K562 (cell line): ENCODE measurements at regions not wholly inside any gene's neighbourhood (a gene's known extent, or its start where the extent isn't known, plus 50 kb on each side); places are given as distances from the start of the nearest gene placed in this dataset.

ENCODE experiments used
- ATAC-seq: fragments of 200-7000 bp; cut with Tn5 transposase; 3 replicates; pipeline ENCODE4 v1.9.1; 2020; ENCODE audit warnings: moderate library complexity
- BruUV-seq: library from RNA; stranded (reverse); fragments of 400-500 nt; replicated peaks from 2 replicates; lab custom pipeline; 2021; lab: Mats Ljungman, UMichigan
- CTCF ChIA-PET: fragments of 300-600 bp; formaldehyde crosslinking; extraction: SDS; loops from one replicate; lab custom pipeline; 2021; ENCODE audit warnings: low intra/inter-chr PET ratio; lab: Yijun Ruan, JAX
- POLR2A ChIA-PET: fragments of 300-600, 350-650 bp; sonication (Branson Sonifier 250); formaldehyde crosslinking; extraction: SDS; loops from one replicate; lab custom pipeline; 2021; ENCODE audit warnings: antibody characterized with exemption, inconsistent platforms; lab: Yijun Ruan, JAX
- DNase-seq, 4 experiments: peaks; one replicate each; pipeline versions ENCODE4 v3.0.0 to v3.0.0-alpha.2; 2011 to 2018; ENCODE audit warnings: low spot score in 3 of 4, mixed read lengths in 3 of 4; ENCODE audit errors: extremely low read depth in 1 of 4
- FAIRE-seq: peaks from 2 replicates; lab custom pipeline; 2011; peaks lifted over from hg19 to GRCh38; lab: Jason Lieb, UNC
- H2AFZ ChIP-seq: 2 replicates; pipeline ENCODE4 v1.6.0; 2011; ENCODE audit warnings: low read depth, low read length, control low read depth, inconsistent platforms
- H3K27ac ChIP-seq: fragments of 200-600 bp; 3 replicates; pipeline ENCODE4 v1.8.0; 2011; ENCODE audit warnings: low read depth, mild to moderate bottlenecking, control low read depth, inconsistent platforms, low read length, moderate library complexity, mixed read lengths; ENCODE audit errors: extremely low read depth
- H3K27me3 ChIP-seq, 2 experiments: fragments of 300-600 bp in 1 of 2; 2 replicates in 1 of 2; 3 replicates in 1 of 2; pipeline versions ENCODE4 v1.6.0 to v1.8.0; 2011; ENCODE audit warnings: inconsistent platforms in 2 of 2, low read length in 2 of 2, mild to moderate bottlenecking in 1 of 2, mixed read lengths in 1 of 2, moderate library complexity in 1 of 2; ENCODE audit not compliant: control insufficient read depth in 2 of 2, insufficient read depth in 2 of 2
- H3K36me3 ChIP-seq: fragments of 300-600 bp; 3 replicates; pipeline ENCODE4 v1.8.0; 2011; ENCODE audit warnings: mild to moderate bottlenecking, low read length, inconsistent platforms; ENCODE audit not compliant: control insufficient read depth, insufficient read depth
- H3K4me1 ChIP-seq, 2 experiments: fragments of 200-600 bp in 1 of 2; replicated peaks in 1 of 2; 2 replicates in 1 of 2; 3 replicates in 1 of 2; pipeline versions ENCODE4 v1.5.1 to v1.8.0; 2011; ENCODE audit warnings: inconsistent platforms in 2 of 2, low read length in 2 of 2, mild to moderate bottlenecking in 1 of 2, mixed read lengths in 1 of 2, moderate library complexity in 1 of 2; ENCODE audit not compliant: control insufficient read depth in 2 of 2, insufficient read depth in 2 of 2
- H3K4me2 ChIP-seq: 2 replicates; pipeline ENCODE4 v1.6.1; 2011; ENCODE audit warnings: low read length, control low read depth, inconsistent platforms, mixed read lengths; ENCODE audit not compliant: insufficient read depth
- H3K4me3 ChIP-seq: fragments of 200-600 bp; sonication (generic), shearing (Covaris generic); 2 replicates; pipeline ENCODE4 v1.5.1; 2016; ENCODE audit warnings: control low read depth, inconsistent platforms
- H3K79me2 ChIP-seq: fragments of 200-600 bp; 3 replicates; pipeline ENCODE4 v1.8.0; 2011; ENCODE audit warnings: low read length, inconsistent platforms; ENCODE audit not compliant: control insufficient read depth, insufficient read depth
- H3K9ac ChIP-seq, 2 experiments: 2 replicates each; pipeline versions ENCODE4 v1.6.0 to v1.6.1; 2011; ENCODE audit warnings: low read depth in 2 of 2, low read length in 2 of 2, control low read depth in 1 of 2, inconsistent platforms in 1 of 2, mild to moderate bottlenecking in 1 of 2, mixed read lengths in 1 of 2; ENCODE audit not compliant: insufficient read depth in 1 of 2
- H3K9me1 ChIP-seq: one replicate; pipeline ENCODE4 v1.6.0; 2011; ENCODE audit warnings: inconsistent platforms, mild to moderate bottlenecking, low read length, moderate library complexity; ENCODE audit not compliant: control insufficient read depth, insufficient read depth
- H3K9me3 ChIP-seq: replicated peaks from 2 replicates; pipeline ENCODE4 v1.5.1; 2011; ENCODE audit warnings: low read depth, low read length, inconsistent platforms; ENCODE audit not compliant: control insufficient read depth, insufficient read depth
- H4K20me1 ChIP-seq: replicated peaks from 2 replicates; pipeline ENCODE4 v1.6.1; 2011; ENCODE audit warnings: low read length, inconsistent platforms, mixed read lengths; ENCODE audit not compliant: control insufficient read depth, insufficient read depth
- HNRNPLL ChIP-seq: fragments of 200-400 bp; formaldehyde crosslinking; IDR thresholded peaks from 2 replicates; pipeline ENCODE4 v1.6.1; 2017; ENCODE audit warnings: low read length, low read depth, mild to moderate bottlenecking; ENCODE audit not compliant: poor library complexity, severe bottlenecking
- XRCC5 ChIP-seq: fragments of 200-400 bp; formaldehyde crosslinking; IDR thresholded peaks from 2 replicates; pipeline ENCODE4 v1.6.1; 2017; ENCODE audit warnings: low read depth, mild to moderate bottlenecking, low read length
- ZBTB5 ChIP-seq: fragments of 450-650 bp; IDR thresholded peaks from 2 replicates; pipeline ENCODE4 v1.6.1; 2017; ENCODE audit warnings: antibody characterized with exemption
- ZNF23 ChIP-seq: fragments of 250-450 bp; sonication (Bioruptor Pico); IDR thresholded peaks from 2 replicates; pipeline ENCODE4 v1.4.0; 2020; ENCODE audit warnings: mild to moderate bottlenecking
- WGBS: fragments of 100-300 bp; shearing (Covaris generic); methylation state at CpG from one replicate; pipeline ENCODE4 v1.1.6; 2016; ENCODE audit warnings: low coverage, mixed read lengths; ENCODE audit not compliant: insufficient coverage; ENCODE audit errors: missing lambda C conversion rate; 5-methylcytosine and 5-hydroxymethylcytosine counted together
- in situ Hi-C: fragments of 300-500 bp; cut with MboI; formaldehyde crosslinking; loops from 4 replicates; pipeline ENCODE4 v1.15.0; 2018; ENCODE audit warnings: inconsistent platforms, mixed read lengths
- intact Hi-C: fragments of 100-400 bp; cut with micrococcal nuclease; formaldehyde crosslinking; loops from 2 replicates; pipeline ENCODE4 v1.14.2; 2022

GRCh38 chr3:102179326-102180177 lies 255.3 kb upstream of the ZPLD1 start:
- DNase-seq (no peak), FAIRE-seq (no peak), ATAC-seq (no peak)
- BruUV-seq, result no TSS peak
- CTCF ChIA-PET, result no interaction called here
- Histone ChIP-seq H2AFZ (no peak overlapping the region), H3K27me3 (no peaks in the 10 kb centered on the region), H4K20me1 (no peaks in the 10 kb centered on the region), H3K36me3 (no peaks in the 10 kb centered on the region), H3K9me3 (no peaks in the 10 kb centered on the region), H3K79me2 (no peaks in the 10 kb centered on the region), H3K9me1 (no peaks in the 10 kb centered on the region), H3K9ac (no peak overlapping the region), H3K4me1 (no peaks in the 10 kb centered on the region), H3K27ac (no peak overlapping the region), H3K4me2 (no peak overlapping the region), H3K4me3 (no peak overlapping the region)
- TF ChIP-seq HNRNPLL (no peak), ZNF23 (no peak), ZBTB5 (no peak), XRCC5 (no peak)
- POLR2A ChIA-PET, result interaction anchor here (1.0 kb wide), 1 partner anchor 328 kb away, joined by 4 read pairs; no protein-coding TSS in a partner anchor
- in situ Hi-C loops (no loop called here), intact Hi-C loops (no loop called here)
- 4% methylated on average over 4 of the region's 6 CpGs for WGBS
